ENCODE measurements at regions not wholly inside any gene's neighbourhood (a gene's known extent, or its start where the extent isn't known, plus 50 kb on each side); places are given as distances from the start of the nearest gene placed in this dataset.

DNA sequence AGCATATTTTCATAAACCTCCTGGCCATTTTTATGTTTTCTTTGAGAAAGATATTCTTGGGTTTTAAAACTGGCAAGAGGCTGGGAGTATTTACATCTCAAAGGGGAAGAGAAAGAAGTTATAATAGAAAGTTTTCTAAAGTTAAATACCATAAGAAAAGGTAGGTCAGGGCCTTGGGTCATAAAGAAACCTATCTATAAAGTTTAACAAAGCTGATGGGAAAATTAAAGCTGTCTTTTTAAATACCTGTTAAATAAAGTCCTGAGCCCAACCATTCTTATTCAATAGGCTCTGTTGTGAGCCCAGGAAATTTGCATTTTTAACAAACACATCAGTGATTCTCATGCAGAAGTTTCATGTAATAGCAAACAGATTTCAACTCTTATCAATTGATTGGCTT, 451.8 kb upstream of the INTU start:
- no peak overlapping the region for H3K4me3 ChIP-seq (ENCODE audit: low read depth, low read length)
- TF ChIP-seq, protein P1, sequence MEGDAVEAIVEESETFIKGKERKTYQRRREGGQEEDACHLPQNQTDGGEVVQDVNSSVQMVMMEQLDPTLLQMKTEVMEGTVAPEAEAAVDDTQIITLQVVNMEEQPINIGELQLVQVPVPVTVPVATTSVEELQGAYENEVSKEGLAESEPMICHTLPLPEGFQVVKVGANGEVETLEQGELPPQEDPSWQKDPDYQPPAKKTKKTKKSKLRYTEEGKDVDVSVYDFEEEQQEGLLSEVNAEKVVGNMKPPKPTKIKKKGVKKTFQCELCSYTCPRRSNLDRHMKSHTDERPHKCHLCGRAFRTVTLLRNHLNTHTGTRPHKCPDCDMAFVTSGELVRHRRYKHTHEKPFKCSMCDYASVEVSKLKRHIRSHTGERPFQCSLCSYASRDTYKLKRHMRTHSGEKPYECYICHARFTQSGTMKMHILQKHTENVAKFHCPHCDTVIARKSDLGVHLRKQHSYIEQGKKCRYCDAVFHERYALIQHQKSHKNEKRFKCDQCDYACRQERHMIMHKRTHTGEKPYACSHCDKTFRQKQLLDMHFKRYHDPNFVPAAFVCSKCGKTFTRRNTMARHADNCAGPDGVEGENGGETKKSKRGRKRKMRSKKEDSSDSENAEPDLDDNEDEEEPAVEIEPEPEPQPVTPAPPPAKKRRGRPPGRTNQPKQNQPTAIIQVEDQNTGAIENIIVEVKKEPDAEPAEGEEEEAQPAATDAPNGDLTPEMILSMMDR (IDR thresholded peaks at IDR 0.05; ENCODE audit: insufficient read depth, low read depth, low read length) = no peak
- DNase-seq (ENCODE audit: low read depth) = no peak

DNA sequence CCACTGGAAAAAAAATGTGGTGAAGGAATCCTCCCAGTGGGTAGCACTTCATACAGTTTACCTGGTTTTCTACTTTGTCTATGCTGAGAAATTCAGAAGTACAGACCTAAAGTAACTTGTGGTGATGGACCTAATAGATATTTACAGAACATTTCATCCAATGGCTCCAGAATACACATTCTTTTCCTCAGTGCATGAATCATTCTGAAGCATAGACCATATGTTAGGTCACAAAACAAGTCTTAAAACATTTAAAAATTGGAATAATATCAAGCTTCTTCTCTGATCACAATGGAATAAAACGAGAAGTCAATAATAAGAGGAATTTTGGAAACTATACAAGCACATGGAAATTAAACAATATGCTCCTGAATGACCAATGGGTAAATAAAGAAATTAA, 450.1 kb upstream of the INTU start:
- H3K4me3 ChIP-seq (ENCODE audit: low read depth, low read length) = no peak overlapping the region
- TF ChIP-seq, protein P1 (IDR thresholded peaks at IDR 0.05; ENCODE audit: insufficient read depth, low read depth, low read length) = no peak
- DNase-seq (ENCODE audit: low read depth) = peak; percentile 12

DNA sequence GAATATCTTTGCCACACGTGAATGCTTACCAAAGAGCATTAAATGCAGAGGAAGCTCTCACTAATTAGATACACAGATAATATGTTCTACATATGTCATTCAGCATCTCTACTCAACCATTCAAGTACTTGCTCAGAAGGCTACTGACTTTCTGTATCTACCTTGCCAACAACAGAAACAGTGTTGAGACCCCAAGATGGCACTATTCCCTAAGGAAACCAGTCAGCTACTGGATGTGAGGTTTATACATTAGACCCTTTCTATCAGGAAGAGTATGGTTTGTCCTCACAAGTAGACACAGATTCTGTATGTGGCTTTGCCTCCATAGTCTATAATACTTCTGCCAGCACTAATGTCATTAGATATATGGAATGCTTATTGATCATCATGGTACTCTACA, 443.9 kb upstream of the INTU start:
- peak; percentile 9 for DNase-seq (ENCODE audit: low read depth)
- H3K4me3 ChIP-seq (ENCODE audit: low read depth, low read length) = no peak overlapping the region
- TF ChIP-seq, protein P1 (IDR thresholded peaks at IDR 0.05; ENCODE audit: insufficient read depth, low read depth, low read length) = no peak

DNA sequence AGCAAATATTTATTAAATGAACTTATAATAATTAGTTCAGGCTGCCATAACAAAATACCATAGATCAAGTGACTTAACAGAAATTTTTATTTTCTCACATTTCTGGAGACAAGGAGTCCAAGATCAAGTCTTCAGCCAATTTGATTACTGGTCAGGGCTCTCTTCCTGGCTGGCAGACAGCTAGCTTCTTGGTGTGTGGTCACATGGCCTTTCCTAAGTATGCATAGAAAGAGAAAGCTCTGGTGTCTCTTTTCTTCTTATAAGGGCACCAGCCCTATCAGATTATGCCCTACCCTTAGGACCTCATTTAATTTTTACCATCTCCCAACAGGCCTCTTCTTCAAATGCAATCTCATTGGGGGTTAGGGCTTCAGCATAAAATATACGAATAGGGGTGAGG, 438.5 kb upstream of the INTU start:
- H3K4me3 ChIP-seq (ENCODE audit: low read depth, low read length) = no peak overlapping the region
- no peak for DNase-seq (ENCODE audit: low read depth)
- TF ChIP-seq, protein P1 (IDR thresholded peaks at IDR 0.05; ENCODE audit: insufficient read depth, low read depth, low read length) = no peak

DNA sequence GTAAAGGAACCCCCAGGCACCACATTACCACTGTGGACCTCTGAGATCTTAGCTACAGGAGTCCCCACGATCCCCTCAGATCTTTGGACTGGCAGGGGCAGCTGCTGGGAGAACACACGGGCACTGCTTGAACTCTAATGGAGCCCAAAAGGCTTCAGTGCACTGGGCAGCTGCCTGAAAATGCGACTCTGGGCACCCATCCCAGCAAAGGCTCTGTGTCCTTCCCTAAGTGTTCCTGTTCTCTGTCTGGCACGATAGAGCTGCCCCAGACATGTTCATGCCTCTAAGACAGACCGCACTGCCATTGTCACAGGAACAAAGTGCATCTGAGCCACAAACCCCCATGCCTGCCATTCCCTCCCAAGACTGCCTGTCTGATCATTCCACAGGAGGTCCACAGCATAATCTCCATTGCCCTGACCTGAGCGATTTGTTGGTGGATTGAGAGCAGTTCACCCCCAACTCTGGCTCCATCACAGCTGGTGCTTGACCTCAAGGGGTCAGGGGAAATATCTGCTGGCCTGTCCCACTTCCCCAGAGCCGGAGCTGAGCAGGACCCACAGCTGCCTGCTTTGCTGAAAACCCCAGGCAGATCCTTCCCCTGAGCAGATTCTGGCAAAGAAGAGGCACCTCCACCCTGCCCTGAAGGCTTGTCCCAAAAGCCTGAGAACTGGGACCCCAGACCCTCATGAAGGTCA, 436.0 kb upstream of the INTU start:
- no peak overlapping the region for H3K4me3 ChIP-seq (ENCODE audit: low read depth, low read length)
- TF ChIP-seq, protein P1 (IDR thresholded peaks at IDR 0.05; ENCODE audit: insufficient read depth, low read depth, low read length) = no peak
- no peak for DNase-seq (ENCODE audit: low read depth)

DNA sequence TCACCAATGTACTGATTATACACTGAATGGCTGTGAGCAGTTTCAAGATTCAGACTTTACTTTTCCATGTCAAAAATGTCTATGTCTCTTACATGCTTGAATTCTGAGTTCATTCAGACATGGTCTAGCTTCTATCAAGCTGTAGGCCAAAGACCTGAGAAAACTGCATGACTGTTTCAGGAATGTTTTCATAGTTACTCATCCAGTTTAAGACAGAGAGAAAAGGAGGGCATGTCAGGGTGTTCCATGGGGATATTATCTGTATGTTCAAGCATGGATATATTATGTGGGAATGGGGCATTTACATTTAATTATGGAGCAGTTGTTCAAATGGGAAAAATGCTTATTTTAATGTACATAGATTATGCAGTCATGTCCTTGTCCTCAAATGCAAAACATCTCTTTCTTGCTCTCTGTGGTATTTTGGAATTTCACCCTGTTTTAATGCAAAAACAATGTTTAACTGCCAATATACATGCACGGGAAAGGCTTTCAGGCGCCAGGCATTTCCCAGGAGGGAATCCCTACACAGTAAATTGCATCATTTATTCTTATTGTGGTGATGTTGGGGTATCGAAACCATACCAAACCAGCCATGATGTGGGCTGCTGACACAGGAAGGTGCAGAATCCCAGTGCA, 429.1 kb upstream of the INTU start:
- no peak overlapping the region for H3K4me3 ChIP-seq (ENCODE audit: low read depth, low read length)
- TF ChIP-seq, protein P1 (IDR thresholded peaks at IDR 0.05; ENCODE audit: insufficient read depth, low read depth, low read length) = no peak
- no peak for DNase-seq (ENCODE audit: low read depth)

Data from fibroblast of villous mesenchyme (primary cell).